ENCODE measurements at regions not wholly inside any gene's neighbourhood (a gene's known extent, or its start where the extent isn't known, plus 50 kb on each side); places are given as distances from the start of the nearest gene placed in this dataset.

GRCh38 chr4:155546451-155546850 is 120.2 kb upstream of the GUCY1A1 start:
- DNase-seq = no peak

DNA sequence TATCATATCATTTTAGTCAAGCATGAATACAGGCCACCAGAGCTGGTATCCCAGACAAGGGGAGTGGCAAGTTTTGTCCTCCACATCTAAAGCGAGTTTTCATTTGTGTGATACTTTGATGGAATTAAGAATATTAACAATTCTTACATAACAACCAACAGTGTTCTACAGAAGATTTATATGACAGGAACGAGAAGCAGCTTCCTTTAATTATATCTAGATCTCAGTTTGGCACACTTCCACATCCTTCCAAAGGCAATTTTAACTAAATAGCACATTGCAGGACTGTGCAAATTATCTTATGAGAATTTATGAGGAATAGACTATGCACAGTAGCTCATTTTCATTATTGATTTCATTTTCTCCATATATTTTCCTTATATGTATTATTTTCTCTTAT is 121.2 kb upstream of the GUCY1A1 start:
- no peak for DNase-seq

- no peak for DNase-seq
These were observed 122.1 kb upstream of the GUCY1A1 start for GRCh38 chr4:155544547-155544946.

DNA sequence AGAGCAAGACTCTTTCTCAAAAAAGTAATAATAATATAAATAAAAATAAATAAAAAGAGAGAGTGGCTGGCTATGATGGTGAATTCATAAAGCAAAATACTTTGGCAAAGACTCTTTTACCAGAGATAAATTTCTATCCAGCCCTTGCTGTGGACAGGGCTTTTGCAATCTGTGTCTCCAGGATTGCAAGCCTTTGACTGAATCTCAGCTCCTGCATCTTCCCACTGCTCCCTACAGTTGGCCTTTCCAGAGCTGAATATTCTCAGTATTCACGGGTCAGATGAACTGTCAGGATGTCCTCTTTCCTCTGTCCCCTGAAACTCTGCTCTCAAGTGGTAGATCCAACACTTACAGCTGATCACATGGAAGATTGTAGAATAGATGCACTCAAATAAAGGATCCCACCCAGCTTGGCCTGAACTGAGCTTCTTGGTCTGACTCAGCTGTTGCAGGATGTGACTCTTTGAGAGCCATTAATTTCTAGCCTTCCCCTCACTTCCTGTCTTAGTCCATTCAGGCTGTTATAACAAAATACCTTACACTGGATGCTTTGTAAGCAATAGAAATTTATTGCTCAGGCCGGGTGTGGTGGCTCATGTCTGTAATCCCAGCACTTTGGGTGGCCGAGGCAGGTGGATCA is 123.4 kb upstream of the GUCY1A1 start:
- DNase-seq = no peak

GRCh38 chr4:155542415-155542814 is 124.2 kb upstream of the GUCY1A1 start:
- DNase-seq = no peak

DNA sequence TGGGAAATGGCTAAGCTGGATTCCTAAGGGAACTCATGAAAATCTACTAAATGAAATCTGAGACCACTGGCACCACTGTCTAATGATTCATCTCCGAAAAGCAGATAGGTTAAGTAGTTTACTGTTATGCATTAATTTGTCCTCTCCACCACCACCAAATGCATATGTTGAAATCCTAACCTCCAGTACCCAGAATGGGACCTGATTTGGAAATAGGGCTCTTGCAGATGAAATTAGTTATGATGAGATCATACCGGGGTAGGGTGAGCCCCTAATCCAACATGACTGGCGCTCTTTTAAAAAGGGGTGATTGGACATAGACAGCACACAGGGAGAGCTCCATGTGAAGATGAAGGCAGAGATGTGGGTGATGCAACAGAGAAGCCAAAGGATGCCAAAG is 124.9 kb upstream of the GUCY1A1 start:
- DNase-seq = no peak

GRCh38 chr4:155540698-155541097 is 126.0 kb upstream of the GUCY1A1 start:
- no peak for DNase-seq

GRCh38 chr4:155539746-155540145 is 126.9 kb upstream of the GUCY1A1 start:
- no peak for DNase-seq

- DNase-seq = no peak
These were observed 130.7 kb upstream of the GUCY1A1 start for GRCh38 chr4:155535802-155536454.

- DNase-seq = no peak
These were observed 134.1 kb upstream of the GUCY1A1 start for GRCh38 chr4:155532373-155533085.

DNA sequence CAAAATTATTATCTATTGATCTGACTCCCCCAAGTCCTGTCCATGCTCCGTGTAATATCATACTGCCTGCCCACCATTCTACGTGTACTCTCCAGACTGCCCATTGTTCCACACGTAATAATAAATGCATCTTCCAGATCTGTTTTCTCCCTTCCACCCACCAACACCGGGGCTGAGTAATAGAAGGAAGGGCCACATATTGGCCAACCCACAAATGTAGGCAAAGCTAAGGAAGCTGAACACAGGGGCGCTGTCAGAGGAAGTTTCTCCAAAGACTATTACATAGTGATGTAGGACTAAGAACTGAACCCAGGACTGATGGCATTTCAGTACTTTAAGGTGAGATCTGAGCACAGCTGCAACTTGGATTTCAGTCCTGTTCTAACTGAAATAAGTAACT is 135.8 kb upstream of the GUCY1A1 start:
- DNase-seq = no peak

DNA sequence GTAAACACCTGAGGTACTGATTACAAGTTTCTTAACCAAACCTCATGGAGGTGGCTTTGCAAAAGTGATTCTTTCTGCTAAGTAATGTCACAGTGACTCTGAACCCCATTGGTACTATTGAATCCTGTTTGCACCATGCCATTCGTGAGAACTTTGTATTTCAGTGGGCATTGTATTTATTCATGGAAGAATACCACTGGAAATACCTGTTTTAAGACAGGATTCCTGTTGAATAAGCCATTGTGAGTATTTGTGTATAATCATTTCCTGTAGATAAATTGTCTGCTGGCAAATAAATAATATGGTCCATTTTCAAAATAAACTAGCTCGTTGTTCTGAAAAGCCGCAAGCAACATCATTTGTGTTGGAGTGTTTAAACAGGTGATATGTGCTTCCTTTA is 136.4 kb upstream of the GUCY1A1 start:
- DNase-seq = no peak

DNA sequence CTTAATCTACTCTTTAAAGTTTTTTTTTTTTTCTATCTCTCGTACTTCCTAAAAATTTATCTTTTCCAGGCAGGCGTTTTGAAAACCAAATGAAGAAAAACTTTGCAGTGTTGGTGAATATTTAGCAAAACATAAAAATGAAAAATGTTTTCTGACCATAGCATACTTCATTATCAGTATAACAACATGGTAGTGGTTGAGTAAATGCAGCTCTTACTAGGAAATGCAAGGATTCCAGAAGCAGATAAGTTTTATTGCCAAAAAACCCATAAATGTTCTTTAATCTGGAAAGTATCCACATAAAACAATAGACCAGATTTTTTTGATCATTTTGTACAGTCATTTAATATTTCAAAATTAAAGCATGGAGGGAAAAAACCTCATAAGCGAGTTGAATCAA is 136.9 kb upstream of the GUCY1A1 start:
- DNase-seq = no peak

DNA sequence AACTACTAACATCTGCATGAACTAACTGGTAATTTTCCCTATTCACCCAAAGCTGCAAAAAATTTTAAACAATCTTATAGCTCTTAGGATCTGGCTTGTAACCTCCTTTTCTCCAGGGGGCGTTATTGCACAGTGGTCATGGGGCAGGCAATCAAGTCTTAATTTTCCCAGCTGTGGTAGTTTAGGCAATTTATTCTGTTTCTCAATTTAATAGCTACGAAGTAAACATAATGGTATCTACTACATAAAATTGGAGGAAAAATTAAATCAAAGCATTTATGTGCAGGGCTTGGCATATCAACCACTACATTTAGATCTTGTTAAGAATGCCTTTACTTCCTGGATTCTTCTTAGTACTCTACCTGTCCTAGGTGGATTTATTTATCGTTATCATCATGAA is 137.4 kb upstream of the GUCY1A1 start:
- no peak for DNase-seq

- no peak for DNase-seq
These were observed 140.0 kb upstream of the GUCY1A1 start for GRCh38 chr4:155526452-155527169.

GRCh38 chr4:155524926-155525455 is 141.7 kb upstream of the GUCY1A1 start:
- DNase-seq = no peak

DNA sequence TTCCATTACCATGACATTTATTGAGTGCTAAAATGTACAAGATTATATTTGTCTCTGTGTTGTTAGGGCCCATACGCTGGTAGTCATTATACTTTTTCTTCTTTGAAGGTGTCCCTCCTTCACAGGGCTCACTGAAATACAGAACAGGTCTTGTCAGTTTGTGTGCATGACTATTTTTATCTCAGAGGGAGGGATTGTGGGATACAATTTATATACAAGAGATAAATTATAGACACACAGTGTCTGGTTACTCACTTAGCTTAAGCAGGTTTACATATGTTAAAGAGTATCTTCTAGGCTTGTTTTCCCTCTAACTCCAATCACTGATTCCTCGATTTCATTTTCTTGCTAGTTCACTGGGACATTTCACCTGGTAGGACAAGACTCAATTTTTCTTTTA is 143.3 kb upstream of the GUCY1A1 start:
- no peak for DNase-seq

GRCh38 chr4:155522201-155522600 is 144.4 kb upstream of the GUCY1A1 start:
- DNase-seq = no peak

DNA sequence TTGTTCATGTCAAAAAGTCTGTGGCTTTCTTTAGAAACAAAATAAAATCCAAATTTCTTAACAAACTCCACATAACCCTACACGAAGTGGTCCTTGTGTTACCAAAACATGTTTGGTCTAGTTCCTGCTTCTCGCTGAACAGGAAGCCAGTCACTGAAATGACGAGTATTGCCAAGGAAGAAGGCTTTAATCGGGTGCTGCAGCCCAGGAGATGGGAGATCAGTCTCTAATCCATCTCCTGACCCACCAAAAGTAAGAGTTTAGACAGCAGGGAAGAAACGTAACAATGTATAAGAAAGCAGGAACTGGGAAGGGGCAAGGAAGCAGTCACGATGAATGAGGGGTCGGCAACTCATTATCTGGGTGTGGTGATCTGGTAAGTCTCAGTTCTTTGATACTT is 144.6 kb upstream of the MAP9 start:
- DNase-seq = no peak

- no peak for DNase-seq
These were observed 138.8 kb upstream of the MAP9 start for GRCh38 chr4:155515444-155516075.

DNA sequence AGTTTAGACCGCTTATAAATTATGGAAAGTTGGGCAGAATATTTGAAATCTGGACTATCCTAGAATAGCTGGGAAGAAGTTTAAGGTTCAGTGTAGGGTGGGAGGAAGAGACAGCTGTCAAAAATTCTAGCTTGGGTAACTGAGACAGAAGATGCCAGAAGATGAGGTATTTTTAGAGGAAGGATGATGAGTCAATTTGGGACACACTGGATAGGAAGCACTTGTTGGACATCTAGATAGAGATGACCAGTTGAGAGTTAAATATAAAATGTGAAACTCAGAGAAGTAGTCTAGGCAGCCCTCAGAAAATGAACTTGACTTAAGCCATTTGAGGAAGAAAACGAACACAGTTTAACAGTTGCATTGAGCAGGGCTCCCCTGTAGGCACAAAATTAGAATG is 137.9 kb upstream of the MAP9 start:
- no peak for DNase-seq

DNA sequence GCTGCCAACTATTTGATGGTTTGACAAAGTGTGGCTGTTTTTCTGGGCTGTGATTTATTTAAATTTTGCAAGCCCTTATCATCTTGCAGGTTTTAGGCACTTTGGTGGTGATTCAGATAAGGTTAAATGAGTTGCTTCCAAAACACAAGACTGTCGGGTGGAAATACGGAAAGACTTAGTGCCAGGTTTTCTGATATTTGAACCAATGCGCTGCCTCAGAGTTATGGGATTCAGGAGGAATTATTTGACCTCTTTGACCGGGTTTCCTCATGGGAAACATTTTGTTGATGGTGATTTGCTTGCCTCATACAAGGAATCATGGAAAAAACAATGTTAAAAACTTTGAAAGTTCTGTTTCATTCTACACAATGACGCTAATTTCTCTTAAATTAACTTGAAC is 136.1 kb upstream of the MAP9 start:
- no peak for DNase-seq

DNA sequence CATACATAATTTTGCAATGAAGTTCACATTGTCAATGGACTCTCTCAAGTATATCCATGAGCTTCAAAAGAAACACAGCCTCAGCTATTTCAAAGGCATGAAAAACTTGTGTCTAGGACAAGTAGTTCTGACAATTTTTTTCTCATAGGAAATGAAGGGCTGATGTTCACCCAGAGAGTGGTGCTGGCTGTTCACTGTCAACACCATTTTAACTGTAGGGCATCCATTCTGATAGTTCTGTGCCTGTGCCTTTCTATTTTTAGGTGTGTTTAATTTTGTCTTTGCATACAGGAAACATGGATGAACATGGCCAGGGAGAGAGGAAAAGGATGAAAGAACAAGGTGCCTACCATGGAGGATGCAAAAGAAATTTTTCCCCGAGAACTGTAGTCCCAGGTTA is 135.3 kb upstream of the MAP9 start:
- no peak for DNase-seq

Measured in activated effector memory CD4-positive, alpha-beta T cell treated with Interleukin-2 at 50 U/mL for 16 hours (primary cell).